Left ventricle myocardium inferior (tissue), 1 donor: ENCODE measurements at regions not wholly inside any gene's neighbourhood (a gene's known extent, or its start where the extent isn't known, plus 50 kb on each side); places are given as distances from the start of the nearest gene placed in this dataset.
"Not testable (repeated sequence)": the region's sequence is repeated elsewhere in the genome, so short reads cannot be mapped to it uniquely, and the experiment has no call there.

Source experiments
- DNase-seq: peaks from one replicate; pipeline ENCODE4 v3.0.0-alpha.2; 2020
- H3K27ac ChIP-seq: fragments of 200-600 bp; replicated peaks from 2 replicates; pipeline ENCODE4 v1.8.0; 2021
- H3K27me3 ChIP-seq: fragments of 200-600 bp; 2 replicates; pipeline ENCODE4 v1.8.0; 2021; ENCODE audit warnings: low read depth
- H3K36me3 ChIP-seq: fragments of 200-600 bp; 2 replicates; pipeline ENCODE4 v1.8.0; 2021
- H3K4me1 ChIP-seq: fragments of 200-600 bp; 2 replicates; pipeline ENCODE4 v1.8.0; 2021
- H3K4me3 ChIP-seq: fragments of 200-600 bp; 2 replicates; pipeline ENCODE4 v1.8.0; 2021; ENCODE audit warnings: mild to moderate bottlenecking, moderate library complexity
- H3K9me3 ChIP-seq: fragments of 200-600 bp; replicated peaks from 2 replicates; pipeline ENCODE4 v1.8.0; 2021
- CTCF ChIP-seq: fragments of 200-600 bp; IDR thresholded peaks from 2 replicates; pipeline ENCODE4 v1.8.0; 2021; ENCODE audit warnings: antibody characterized with exemption, mild to moderate bottlenecking, borderline replicate concordance
- intact Hi-C: fragments of 100-400 bp; cut with micrococcal nuclease; formaldehyde crosslinking; loops from one replicate; pipeline ENCODE4 v1.11.0; 2022
- donor health status: DM: no; HTN: yes; CAD: no; lungs with severe emphysema.

GRCh38 chr5:32916648-32917047, 205.5 kb downstream of the NPR3 start:
- H3K36me3 ChIP-seq = no peaks in the 10 kb centered on the region
- no peaks in the 10 kb centered on the region for H3K4me1 ChIP-seq
- no peaks in the 10 kb centered on the region for H3K27me3 ChIP-seq
- no peaks in the 10 kb centered on the region for H3K9me3 ChIP-seq
- no peak overlapping the region for H3K4me3 ChIP-seq
- TF ChIP-seq CTCF = peak; percentile 59
- DNase-seq = no peak
- H3K27ac ChIP-seq = no peak overlapping the region
- intact Hi-C loops = no loop called here

DNA sequence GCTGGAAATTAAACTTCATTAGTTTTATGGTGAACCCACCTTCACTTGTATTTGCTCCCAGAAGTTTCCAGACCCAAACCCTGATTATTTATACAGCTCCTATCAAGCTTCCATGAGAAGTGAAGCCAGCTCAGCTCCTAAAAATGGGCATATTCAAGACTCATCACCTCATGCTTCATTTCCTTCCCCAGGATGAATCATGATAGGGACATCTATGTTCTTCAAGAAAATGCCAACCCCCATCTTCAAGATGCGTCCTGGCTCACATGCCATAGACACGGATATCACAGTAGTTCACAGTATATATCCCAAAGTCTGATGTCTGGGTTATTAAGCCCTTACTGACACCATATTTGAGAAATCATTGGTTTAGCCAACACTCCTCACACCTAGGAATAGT, 217.6 kb downstream of the NPR3 start:
- Histone ChIP-seq H3K36me3 (no peaks in the 10 kb centered on the region), H3K4me1 (no peaks in the 10 kb centered on the region), H3K4me3 (no peak overlapping the region), H3K27ac (no peak overlapping the region), H3K9me3 (no peaks in the 10 kb centered on the region), H3K27me3 (no peaks in the 10 kb centered on the region)
- TF ChIP-seq CTCF = no peak
- no peak for DNase-seq
- intact Hi-C loops = no loop called here

- H3K4me1 ChIP-seq = peaks cover 15% of the 10 kb centered on the region
- H3K9me3 ChIP-seq, H3K27me3 ChIP-seq, H3K27ac ChIP-seq, DNase-seq, intact Hi-C loops, H3K4me3 ChIP-seq, H3K36me3 ChIP-seq: not testable (repeated sequence)
These were observed 220.3 kb downstream of the NPR3 start for GRCh38 chr5:32931438-32931837.

DNA sequence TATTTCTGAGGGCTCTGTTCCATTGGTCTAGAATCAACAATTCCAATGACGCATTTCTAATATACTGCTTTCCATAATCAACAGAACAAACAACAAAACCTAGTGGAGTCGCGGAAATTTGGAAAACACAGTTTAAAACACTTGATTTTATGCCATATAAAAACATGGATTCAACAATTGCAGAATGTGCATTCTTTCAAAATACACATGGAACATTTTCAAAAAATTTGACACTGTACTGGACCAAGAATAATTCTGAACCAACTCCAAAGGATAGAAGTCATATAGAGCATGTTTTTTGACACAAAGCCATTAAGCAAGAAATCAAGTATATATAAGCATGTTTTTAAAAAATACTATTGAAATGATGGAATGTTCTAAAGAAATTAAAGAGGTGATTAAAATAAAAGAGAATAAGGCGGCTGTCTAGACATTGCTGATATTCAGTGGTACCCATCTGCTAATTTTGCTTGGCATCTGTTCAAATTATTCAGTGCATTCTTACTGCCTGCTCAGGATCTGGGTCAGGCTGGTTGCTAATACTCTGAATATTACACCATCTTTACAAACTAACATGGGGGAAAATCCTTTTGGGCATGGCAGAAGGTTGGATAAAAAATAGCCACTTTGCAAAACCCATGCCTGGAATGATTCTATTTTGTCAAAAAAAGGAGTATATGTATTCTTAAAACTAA, 221.3 kb downstream of the NPR3 start:
- peaks cover 15% of the 10 kb centered on the region for H3K4me1 ChIP-seq
- H3K36me3 ChIP-seq = no peaks in the 10 kb centered on the region
- intact Hi-C loops = no loop called here
- no peaks in the 10 kb centered on the region for H3K9me3 ChIP-seq
- no peak for DNase-seq
- no peak for TF ChIP-seq CTCF
- no peak overlapping the region for H3K4me3 ChIP-seq
- no peaks in the 10 kb centered on the region for H3K27me3 ChIP-seq
- no peak overlapping the region for H3K27ac ChIP-seq

- intact Hi-C loops = no loop called here
- Histone ChIP-seq H3K27ac (no peak overlapping the region), H3K27me3 (no peaks in the 10 kb centered on the region), H3K36me3 (no peaks in the 10 kb centered on the region), H3K4me3 (no peak overlapping the region), H3K4me1 (peaks cover 15% of the 10 kb centered on the region), H3K9me3 (no peaks in the 10 kb centered on the region)
- no peak for DNase-seq
- no peak for TF ChIP-seq CTCF
These were observed 222.6 kb downstream of the NPR3 start for GRCh38 chr5:32933692-32934091.

DNA sequence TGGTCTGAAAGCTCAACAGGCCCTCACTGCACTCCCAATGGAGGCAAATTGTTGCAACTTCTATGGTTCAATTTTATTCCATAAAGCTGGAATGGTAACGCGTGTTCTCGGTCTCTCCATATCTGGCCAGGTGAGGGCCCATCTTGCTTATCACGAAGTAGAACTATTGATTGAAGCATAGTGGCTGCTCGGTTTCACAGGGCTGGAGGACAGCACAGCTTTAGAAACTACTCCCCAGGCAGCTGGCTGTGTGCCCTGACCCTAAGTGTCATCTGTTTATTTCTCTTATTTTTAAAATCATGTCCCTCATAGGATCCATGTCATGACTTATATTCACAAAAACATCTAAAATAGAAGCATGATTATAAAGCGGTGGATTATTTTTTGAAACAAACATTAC, 223.4 kb downstream of the NPR3 start:
- Histone ChIP-seq H3K4me3 (no peak overlapping the region), H3K27me3 (no peaks in the 10 kb centered on the region), H3K27ac (no peak overlapping the region), H3K9me3 (no peaks in the 10 kb centered on the region), H3K36me3 (no peaks in the 10 kb centered on the region), H3K4me1 (peaks cover 15% of the 10 kb centered on the region)
- TF ChIP-seq CTCF = no peak
- no peak for DNase-seq
- intact Hi-C loops = no loop called here
